ENCODE measurements at regions not wholly inside any gene's neighbourhood (a gene's known extent, or its start where the extent isn't known, plus 50 kb on each side); places are given as distances from the start of the nearest gene placed in this dataset.

- TF ChIP-seq POLR2AphosphoS5 (IDR thresholded peaks at IDR 0.05; ENCODE audit: low read depth, low read length), result no peak
- no peak for TF ChIP-seq REST (IDR thresholded peaks at IDR 0.05; ENCODE audit: insufficient read depth in 1 of 2, low read depth in 2 of 2, low read length in 1 of 2)
These were observed 85.4 kb upstream of the RALY start for GRCh38 chr20:33908336-33908735.

Data from Panc1 (cell line).